Endothelial cell of umbilical vein (primary cell): ENCODE measurements at regions not wholly inside any gene's neighbourhood (a gene's known extent, or its start where the extent isn't known, plus 50 kb on each side); places are given as distances from the start of the nearest gene placed in this dataset.

Experiments used
- BruUV-seq: library from RNA; stranded (reverse); fragments of 400-500 nt; replicated peaks from 2 replicates; lab custom pipeline; 2021; lab: Mats Ljungman, UMichigan
- CTCF ChIA-PET: fragments of 300-600, 350-600 bp; sonication (Branson Sonifier 250); formaldehyde crosslinking; loops from one replicate; lab custom pipeline; 2021; ENCODE audit warnings: antibody characterized with exemption, inconsistent platforms; lab: Charles Lee
- POLR2A ChIA-PET: fragments of 300-600, 350-600 bp; sonication (Branson Sonifier 250); formaldehyde crosslinking; loops from one replicate; lab custom pipeline; 2021; ENCODE audit warnings: antibody characterized with exemption, inconsistent platforms; lab: Charles Lee
- DNase-seq: peaks from one replicate; pipeline ENCODE4 v3.0.0-alpha.2; 2011; ENCODE audit warnings: low read depth, low spot score
- FAIRE-seq: peaks from 2 replicates; lab custom pipeline; 2011; peaks lifted over from hg19 to GRCh38; lab: Jason Lieb, UNC
- H2AFZ ChIP-seq: 2 replicates; pipeline ENCODE4 v1.6.0; 2012; ENCODE audit warnings: low read depth, low read length, control low read depth, inconsistent platforms
- H3K27ac ChIP-seq: 2 replicates; pipeline ENCODE4 v1.5.1; 2011; ENCODE audit warnings: low read depth, mild to moderate bottlenecking, control low read depth, low read length, moderate library complexity; ENCODE audit not compliant: insufficient read depth
- H3K27me3 ChIP-seq, 2 experiments: 2 replicates each; pipeline versions ENCODE4 v1.6.0 to v1.6.1; 2011; ENCODE audit warnings: low read length in 2 of 2, mixed read lengths in 1 of 2; ENCODE audit not compliant: control insufficient read depth in 2 of 2, insufficient read depth in 2 of 2
- H3K36me3 ChIP-seq, 2 experiments: 2 replicates in 1 of 2; 3 replicates in 1 of 2; pipeline ENCODE4 v1.5.1; 2011; ENCODE audit warnings: low read length in 2 of 2, mild to moderate bottlenecking in 1 of 2, moderate library complexity in 1 of 2; ENCODE audit not compliant: control insufficient read depth in 2 of 2, insufficient read depth in 2 of 2; ENCODE audit errors: extremely low read depth in 1 of 2
- H3K4me1 ChIP-seq: 3 replicates; pipeline ENCODE4 v1.5.1; 2011; ENCODE audit warnings: mild to moderate bottlenecking, low read length; ENCODE audit not compliant: control insufficient read depth, insufficient read depth; ENCODE audit errors: extremely low read depth
- H3K4me2 ChIP-seq: 2 replicates; pipeline ENCODE4 v1.6.1; 2011; ENCODE audit warnings: low read length, control low read depth, mixed read lengths; ENCODE audit not compliant: insufficient read depth
- H3K4me3 ChIP-seq, 3 experiments: fragments of 200-600 bp in 1 of 3; sonication (generic), shearing (Covaris generic) in 1 of 3; replicated peaks in 1 of 3; 2 replicates each; pipeline ENCODE4 v1.5.1; 2011 to 2016; ENCODE audit warnings: control low read depth in 3 of 3, low read length in 3 of 3, mild to moderate bottlenecking in 2 of 3, inconsistent platforms in 1 of 3, low read depth in 1 of 3, moderate library complexity in 1 of 3; ENCODE audit not compliant: insufficient read depth in 1 of 3
- H3K79me2 ChIP-seq: 2 replicates; pipeline ENCODE4 v1.6.0; 2012; ENCODE audit warnings: low read length, inconsistent platforms; ENCODE audit not compliant: control insufficient read depth, insufficient read depth
- H3K9ac ChIP-seq: replicated peaks from 2 replicates; pipeline ENCODE3; 2011; ENCODE audit warnings: low read length, control low read depth; ENCODE audit not compliant: insufficient read depth; ENCODE audit errors: extremely low read depth
- H3K9me1 ChIP-seq: replicated peaks from 3 replicates; pipeline ENCODE4 v1.6.0; 2011; ENCODE audit warnings: mild to moderate bottlenecking, low read length; ENCODE audit not compliant: control insufficient read depth, insufficient read depth; ENCODE audit errors: extremely low read depth
- H3K9me3 ChIP-seq: replicated peaks from 2 replicates; pipeline ENCODE4 v1.5.1; 2012; ENCODE audit warnings: low read length, inconsistent platforms; ENCODE audit not compliant: control insufficient read depth, insufficient read depth
- H4K20me1 ChIP-seq: replicated peaks from 2 replicates; pipeline ENCODE3; 2011; ENCODE audit warnings: mild to moderate bottlenecking, low read length; ENCODE audit not compliant: control insufficient read depth, insufficient read depth; ENCODE audit errors: extremely low read depth
- EZH2 ChIP-seq: IDR thresholded peaks from 2 replicates; pipeline ENCODE4 v1.6.1; 2012; ENCODE audit warnings: borderline replicate concordance, low read depth, mild to moderate bottlenecking, moderate library complexity, low read length, inconsistent platforms; ENCODE audit not compliant: severe bottlenecking
- FOS ChIP-seq: IDR thresholded peaks from 2 replicates; pipeline ENCODE4 v1.6.1; 2011; ENCODE audit warnings: mild to moderate bottlenecking, low read length, moderate library complexity, borderline replicate concordance; ENCODE audit not compliant: insufficient read depth
- GATA2 ChIP-seq: IDR thresholded peaks from 2 replicates; pipeline ENCODE4 v1.7.0; 2011; ENCODE audit warnings: low read depth, mild to moderate bottlenecking, moderate library complexity, mixed read lengths, low read length; ENCODE audit not compliant: insufficient read length, insufficient read depth
- JUN ChIP-seq: IDR thresholded peaks from 2 replicates; pipeline ENCODE4 v1.6.1; 2011; ENCODE audit warnings: borderline replicate concordance, low read depth; ENCODE audit not compliant: insufficient read length, insufficient read depth
- MYC ChIP-seq: IDR thresholded peaks from one replicate; pipeline ENCODE4 v1.6.1; 2011; ENCODE audit warnings: mild to moderate bottlenecking, low read depth, low read length
- POLR2A ChIP-seq: IDR thresholded peaks from 2 replicates; pipeline ENCODE4 v1.6.1; 2012; ENCODE audit warnings: low read depth, mild to moderate bottlenecking, control low read depth, low read length
- POLR2AphosphoS5 ChIP-seq: IDR thresholded peaks from 2 replicates; pipeline ENCODE4 v1.6.1; 2012; ENCODE audit warnings: low read depth, mild to moderate bottlenecking, control low read depth, low read length, moderate library complexity; ENCODE audit not compliant: insufficient read depth
- dilution Hi-C: fragments of 300-500 bp; cut with MboI; formaldehyde crosslinking; loops from one replicate; pipeline ENCODE4 v1.15.0; 2019; ENCODE audit warnings: low sequenced_read_pairs; ENCODE audit not compliant: extremely low pct_ligation_motif_present
- intact Hi-C: fragments of 100-400 bp; cut with micrococcal nuclease; formaldehyde crosslinking; loops from one replicate; pipeline ENCODE4 v1.10.0; 2022
- TF ChIP-seq, protein P1 (sequence below), 2 donors: IDR thresholded peaks; 1 replicate in 1 of 2; 2 replicates in 1 of 2; pipeline ENCODE4 v1.5.1; 2011; ENCODE audit warnings: low read length in 2 of 2, mild to moderate bottlenecking in 2 of 2, moderate library complexity in 2 of 2, control low read depth in 1 of 2, inconsistent platforms in 1 of 2, low read depth in 1 of 2; ENCODE audit not compliant: insufficient read depth in 1 of 2; ENCODE audit errors: extremely low read depth in 1 of 2
- TF ChIP-seq, protein P2 (sequence below): IDR thresholded peaks from 2 replicates; pipeline ENCODE4 v1.6.1; 2011; ENCODE audit not compliant: insufficient read depth, insufficient read length

DNA sequence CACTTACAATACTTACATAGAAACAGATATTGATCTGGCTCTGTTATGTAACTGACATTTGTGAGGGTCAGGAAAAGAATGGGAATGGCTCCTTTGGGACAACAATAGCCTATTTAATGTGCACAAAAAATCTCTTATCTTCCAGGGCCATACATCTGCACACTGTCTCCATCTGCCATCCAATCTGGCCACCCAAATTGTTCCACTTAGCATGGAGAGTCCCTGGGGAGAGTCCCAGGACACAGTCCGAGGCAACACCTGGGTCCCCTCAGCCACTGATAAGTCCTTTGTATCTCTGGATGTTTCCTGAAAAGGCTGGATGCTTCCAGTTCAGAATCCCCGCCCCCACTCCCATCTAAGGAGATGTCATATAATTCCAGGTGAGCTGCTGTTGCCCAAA lies 274.2 kb upstream of the NCKAP5 start:
- dilution Hi-C loops = no loop called here
- intact Hi-C loops = loop anchor here (1.0 to 10.0 kb wide), 5 partner anchors 24 to 1498 kb away; no protein-coding TSS in a partner anchor
- Histone ChIP-seq H3K4me2 (peak overlapping the region; percentile 40), H3K36me3 (no peaks in the 10 kb centered on the region), H3K4me3 (no peak overlapping the region), H3K9ac (peak overlapping the region; percentile 44), H3K9me3 (no peaks in the 10 kb centered on the region), H3K27ac (peak overlapping the region; percentile 92), H3K79me2 (no peaks in the 10 kb centered on the region), H3K27me3 (no peaks in the 10 kb centered on the region), H4K20me1 (no peaks in the 10 kb centered on the region), H3K9me1 (no peaks in the 10 kb centered on the region), H2AFZ (no peak overlapping the region), H3K4me1 (peaks cover 33% of the 10 kb centered on the region)
- DNase-seq = no peak
- ChIA-PET CTCF (interaction anchor here (1.0 to 5.4 kb wide), 6 partner anchors 62 to 1296 kb away, joined by 3 to 84 read pairs (median 40); no protein-coding TSS in a partner anchor), POLR2A (no interaction called here)
- TSS peak; percentile 100 for BruUV-seq
- FAIRE-seq = no peak
- TF ChIP-seq POLR2A = peak; percentile 20
- TF ChIP-seq, protein P1, sequence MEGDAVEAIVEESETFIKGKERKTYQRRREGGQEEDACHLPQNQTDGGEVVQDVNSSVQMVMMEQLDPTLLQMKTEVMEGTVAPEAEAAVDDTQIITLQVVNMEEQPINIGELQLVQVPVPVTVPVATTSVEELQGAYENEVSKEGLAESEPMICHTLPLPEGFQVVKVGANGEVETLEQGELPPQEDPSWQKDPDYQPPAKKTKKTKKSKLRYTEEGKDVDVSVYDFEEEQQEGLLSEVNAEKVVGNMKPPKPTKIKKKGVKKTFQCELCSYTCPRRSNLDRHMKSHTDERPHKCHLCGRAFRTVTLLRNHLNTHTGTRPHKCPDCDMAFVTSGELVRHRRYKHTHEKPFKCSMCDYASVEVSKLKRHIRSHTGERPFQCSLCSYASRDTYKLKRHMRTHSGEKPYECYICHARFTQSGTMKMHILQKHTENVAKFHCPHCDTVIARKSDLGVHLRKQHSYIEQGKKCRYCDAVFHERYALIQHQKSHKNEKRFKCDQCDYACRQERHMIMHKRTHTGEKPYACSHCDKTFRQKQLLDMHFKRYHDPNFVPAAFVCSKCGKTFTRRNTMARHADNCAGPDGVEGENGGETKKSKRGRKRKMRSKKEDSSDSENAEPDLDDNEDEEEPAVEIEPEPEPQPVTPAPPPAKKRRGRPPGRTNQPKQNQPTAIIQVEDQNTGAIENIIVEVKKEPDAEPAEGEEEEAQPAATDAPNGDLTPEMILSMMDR (IDR thresholded peaks at IDR 0.05; ENCODE audit: extremely low read depth in 1 of 2, insufficient read depth in 1 of 2, low read depth in 1 of 2, low read length in 2 of 2) = no peak

DNA sequence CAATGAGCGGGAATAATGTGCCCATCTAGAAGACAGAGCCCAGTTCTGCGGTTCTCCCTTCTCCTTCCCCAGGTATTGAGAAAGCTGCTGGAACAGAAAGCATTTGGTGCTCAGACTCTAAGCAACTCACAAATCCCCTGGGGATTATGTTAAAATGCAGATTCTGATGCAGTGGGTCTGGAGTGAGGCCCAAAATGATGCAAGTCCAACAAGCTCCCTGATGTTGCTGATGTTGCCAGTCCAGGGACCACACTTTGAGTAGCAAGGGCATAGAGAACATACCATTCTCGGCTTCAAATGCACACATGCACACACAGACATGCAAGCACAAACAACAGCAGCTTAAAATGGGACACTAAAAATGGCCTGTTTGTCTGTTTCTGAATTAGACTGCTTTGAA lies 274.8 kb upstream of the NCKAP5 start:
- Histone ChIP-seq H3K4me2 (no peak overlapping the region), H4K20me1 (no peaks in the 10 kb centered on the region), H3K79me2 (no peaks in the 10 kb centered on the region), H3K9me3 (no peaks in the 10 kb centered on the region), H2AFZ (no peak overlapping the region), H3K4me1 (peaks cover 33% of the 10 kb centered on the region), H3K27me3 (no peaks in the 10 kb centered on the region), H3K36me3 (no peaks in the 10 kb centered on the region), H3K9me1 (no peaks in the 10 kb centered on the region), H3K4me3 (no peak overlapping the region), H3K27ac (peak overlapping the region; percentile 92), H3K9ac (no peak overlapping the region)
- dilution Hi-C loops = no loop called here
- FAIRE-seq = no peak
- CTCF ChIA-PET = interaction anchor here (1.2 to 5.4 kb wide), 12 partner anchors 12 to 1296 kb away, joined by 3 to 84 read pairs (median 9); no protein-coding TSS in a partner anchor
- BruUV-seq = no TSS peak
- POLR2A ChIA-PET = no interaction called here
- TF ChIP-seq POLR2A = no peak
- TF ChIP-seq FOS = no peak
- TF ChIP-seq EZH2 = no peak
- TF ChIP-seq, protein P1 (IDR thresholded peaks at IDR 0.05; ENCODE audit: extremely low read depth in 1 of 2, insufficient read depth in 1 of 2, low read depth in 1 of 2, low read length in 2 of 2) = no peak
- TF ChIP-seq, protein P2, sequence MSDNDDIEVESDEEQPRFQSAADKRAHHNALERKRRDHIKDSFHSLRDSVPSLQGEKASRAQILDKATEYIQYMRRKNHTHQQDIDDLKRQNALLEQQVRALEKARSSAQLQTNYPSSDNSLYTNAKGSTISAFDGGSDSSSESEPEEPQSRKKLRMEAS = no peak
- TF ChIP-seq MYC = no peak
- no peak for TF ChIP-seq POLR2AphosphoS5
- no peak for TF ChIP-seq GATA2
- TF ChIP-seq JUN = no peak
- DNase-seq = no peak
- intact Hi-C loops = loop anchor here (10.0 kb wide), 2 partner anchors 388 to 1498 kb away; no protein-coding TSS in a partner anchor
